MCF 10A (cell line): ENCODE measurements at regions not wholly inside any gene's neighbourhood (a gene's known extent, or its start where the extent isn't known, plus 50 kb on each side); places are given as distances from the start of the nearest gene placed in this dataset.

Experiments used
- BruUV-seq: library from RNA; stranded (reverse); fragments of 400-500 nt; replicated peaks from 2 replicates; lab custom pipeline; 2021; lab: Mats Ljungman, UMichigan
- CTCF ChIA-PET: fragments of 300-600 bp; sonication (Branson Sonifier 250); formaldehyde crosslinking; extraction: SDS; loops from one replicate; lab custom pipeline; 2021; ENCODE audit warnings: antibody characterized with exemption, inconsistent platforms; lab: Yijun Ruan, JAX
- POLR2A ChIA-PET: fragments of 300-600, 350-650 bp; sonication (Branson Sonifier 250); formaldehyde crosslinking; extraction: SDS; loops from one replicate; lab custom pipeline; 2020; ENCODE audit warnings: antibody characterized with exemption, inconsistent platforms; lab: Yijun Ruan, JAX
- DNase-seq: peaks from one replicate; pipeline ENCODE4 v3.0.0-alpha.2; 2018; ENCODE audit not compliant: unreplicated experiment
- H3K27ac Mint-ChIP-seq: one replicate; pipeline ENCODE4 v1.8.0; 2022; ENCODE audit warnings: mild to moderate bottlenecking, low read depth, mixed read lengths; ENCODE audit not compliant: unreplicated experiment
- H3K27me3 Mint-ChIP-seq: one replicate; pipeline ENCODE4 v1.8.0; 2022; ENCODE audit warnings: mixed read lengths; ENCODE audit not compliant: insufficient read depth, unreplicated experiment
- H3K36me3 Mint-ChIP-seq: one replicate; pipeline ENCODE4 v1.8.0; 2022; ENCODE audit warnings: mild to moderate bottlenecking, moderate library complexity, mixed read lengths; ENCODE audit not compliant: insufficient read depth, unreplicated experiment
- H3K4me1 Mint-ChIP-seq: one replicate; pipeline ENCODE4 v1.8.0; 2022; ENCODE audit warnings: mixed read lengths; ENCODE audit not compliant: insufficient read depth, unreplicated experiment
- H3K4me3 Mint-ChIP-seq: one replicate; pipeline ENCODE4 v1.8.0; 2022; ENCODE audit warnings: mild to moderate bottlenecking, moderate library complexity, mixed read lengths; ENCODE audit not compliant: unreplicated experiment
- H3K9me3 Mint-ChIP-seq: one replicate; pipeline ENCODE4 v1.8.0; 2022; ENCODE audit warnings: mixed read lengths; ENCODE audit not compliant: unreplicated experiment
- intact Hi-C: fragments of 100-400 bp; cut with micrococcal nuclease; formaldehyde crosslinking; loops from 2 replicates; pipeline ENCODE4 v1.14.1; 2022
- TF ChIP-seq, protein P1 (sequence below): fragments of 200-600 bp; IDR thresholded peaks from one replicate; pipeline ENCODE4 v1.8.0; 2022; ENCODE audit warnings: antibody characterized with exemption, mild to moderate bottlenecking; ENCODE audit not compliant: unreplicated experiment

- Mint-ChIP-seq H3K4me1 (peaks cover 26% of the 10 kb centered on the region), H3K9me3 (no peaks in the 10 kb centered on the region), H3K36me3 (peaks cover 28% of the 10 kb centered on the region), H3K4me3 (no peak overlapping the region), H3K27me3 (no peaks in the 10 kb centered on the region), H3K27ac (peak overlapping the region; percentile 63)
- intact Hi-C loops, result no loop called here
- ChIA-PET POLR2A (interaction anchor here (1.2 kb wide), 1 partner anchor 14 kb away, joined by 3 read pairs; no protein-coding TSS in a partner anchor), CTCF (no interaction called here)
- no TSS peak for BruUV-seq
- no peak for DNase-seq
- TF ChIP-seq, protein P1, sequence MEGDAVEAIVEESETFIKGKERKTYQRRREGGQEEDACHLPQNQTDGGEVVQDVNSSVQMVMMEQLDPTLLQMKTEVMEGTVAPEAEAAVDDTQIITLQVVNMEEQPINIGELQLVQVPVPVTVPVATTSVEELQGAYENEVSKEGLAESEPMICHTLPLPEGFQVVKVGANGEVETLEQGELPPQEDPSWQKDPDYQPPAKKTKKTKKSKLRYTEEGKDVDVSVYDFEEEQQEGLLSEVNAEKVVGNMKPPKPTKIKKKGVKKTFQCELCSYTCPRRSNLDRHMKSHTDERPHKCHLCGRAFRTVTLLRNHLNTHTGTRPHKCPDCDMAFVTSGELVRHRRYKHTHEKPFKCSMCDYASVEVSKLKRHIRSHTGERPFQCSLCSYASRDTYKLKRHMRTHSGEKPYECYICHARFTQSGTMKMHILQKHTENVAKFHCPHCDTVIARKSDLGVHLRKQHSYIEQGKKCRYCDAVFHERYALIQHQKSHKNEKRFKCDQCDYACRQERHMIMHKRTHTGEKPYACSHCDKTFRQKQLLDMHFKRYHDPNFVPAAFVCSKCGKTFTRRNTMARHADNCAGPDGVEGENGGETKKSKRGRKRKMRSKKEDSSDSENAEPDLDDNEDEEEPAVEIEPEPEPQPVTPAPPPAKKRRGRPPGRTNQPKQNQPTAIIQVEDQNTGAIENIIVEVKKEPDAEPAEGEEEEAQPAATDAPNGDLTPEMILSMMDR, result no peak
Measured at GRCh38 chr17:77352441-77352840, 211.7 kb downstream of the SEC14L1 start.

- TF ChIP-seq, protein P1, result no peak
- H3K4me1 Mint-ChIP-seq, result peaks cover 31% of the 10 kb centered on the region
- BruUV-seq, result no TSS peak
- no peak for DNase-seq
- intact Hi-C loops, result no loop called here
- H3K27me3 Mint-ChIP-seq, result no peaks in the 10 kb centered on the region
- H3K36me3 Mint-ChIP-seq, result peaks cover 32% of the 10 kb centered on the region
- H3K4me3 Mint-ChIP-seq, result no peak overlapping the region
- ChIA-PET CTCF (interaction anchor here (1.2 kb wide), 1 partner anchor 12 kb away, joined by 4 read pairs; no protein-coding TSS in a partner anchor), POLR2A (interaction anchor here (1.2 to 1.9 kb wide), 2 partner anchors 9 to 14 kb away, joined by 3 to 4 read pairs; no protein-coding TSS in a partner anchor)
- H3K27ac Mint-ChIP-seq, result no peak overlapping the region
- no peaks in the 10 kb centered on the region for H3K9me3 Mint-ChIP-seq
Measured at GRCh38 chr17:77352996-77353395, 212.2 kb downstream of the SEC14L1 start.

- BruUV-seq, result no TSS peak
- no peak overlapping the region for H3K4me3 Mint-ChIP-seq
- CTCF ChIA-PET, result interaction anchor here (0.6 to 1.7 kb wide), 3 partner anchors 13 to 23 kb away, joined by 4 to 5 read pairs (median 4); no protein-coding TSS in a partner anchor
- POLR2A ChIA-PET, result interaction anchor here (0.7 to 1.9 kb wide), 8 partner anchors 8 to 68 kb away, joined by 3 to 6 read pairs (median 4); no protein-coding TSS in a partner anchor
- intact Hi-C loops, result no loop called here
- H3K27ac Mint-ChIP-seq, result no peak overlapping the region
- H3K4me1 Mint-ChIP-seq, result peaks cover 31% of the 10 kb centered on the region
- no peaks in the 10 kb centered on the region for H3K9me3 Mint-ChIP-seq
- H3K36me3 Mint-ChIP-seq, result peaks cover 30% of the 10 kb centered on the region
- no peaks in the 10 kb centered on the region for H3K27me3 Mint-ChIP-seq
- TF ChIP-seq, protein P1, result no peak
- no peak for DNase-seq
Measured at GRCh38 chr17:77353684-77354419, 213.1 kb downstream of the SEC14L1 start.

GRCh38 chr17:77354420-77354669, 213.6 kb downstream of the SEC14L1 start:
- ChIA-PET CTCF (interaction anchor here (0.6 to 1.7 kb wide), 2 partner anchors 13 to 23 kb away, joined by 4 to 5 read pairs; no protein-coding TSS in a partner anchor), POLR2A (interaction anchor here (0.7 to 1.9 kb wide), 9 partner anchors 8 to 69 kb away, joined by 3 to 6 read pairs (median 4); no protein-coding TSS in a partner anchor)
- H3K4me3 Mint-ChIP-seq, result no peak overlapping the region
- no peaks in the 10 kb centered on the region for H3K27me3 Mint-ChIP-seq
- DNase-seq, result no peak
- peaks cover 35% of the 10 kb centered on the region for H3K36me3 Mint-ChIP-seq
- H3K4me1 Mint-ChIP-seq, result peaks cover 31% of the 10 kb centered on the region
- peak overlapping the region; percentile 49 for H3K27ac Mint-ChIP-seq
- H3K9me3 Mint-ChIP-seq, result no peaks in the 10 kb centered on the region
- TF ChIP-seq, protein P1, result no peak
- intact Hi-C loops, result no loop called here
- BruUV-seq, result no TSS peak
